Cerebellar cortex (tissue), 1 donor: ENCODE measurements at regions not wholly inside any gene's neighbourhood (a gene's known extent, or its start where the extent isn't known, plus 50 kb on each side); places are given as distances from the start of the nearest gene placed in this dataset.
"Not testable (repeated sequence)": the region's sequence is repeated elsewhere in the genome, so short reads cannot be mapped to it uniquely, and the experiment has no call there.

Source experiments
- DNase-seq: peaks from one replicate; pipeline ENCODE4 v3.0.0-alpha.2; 2015; ENCODE audit warnings: low spot score

DNA sequence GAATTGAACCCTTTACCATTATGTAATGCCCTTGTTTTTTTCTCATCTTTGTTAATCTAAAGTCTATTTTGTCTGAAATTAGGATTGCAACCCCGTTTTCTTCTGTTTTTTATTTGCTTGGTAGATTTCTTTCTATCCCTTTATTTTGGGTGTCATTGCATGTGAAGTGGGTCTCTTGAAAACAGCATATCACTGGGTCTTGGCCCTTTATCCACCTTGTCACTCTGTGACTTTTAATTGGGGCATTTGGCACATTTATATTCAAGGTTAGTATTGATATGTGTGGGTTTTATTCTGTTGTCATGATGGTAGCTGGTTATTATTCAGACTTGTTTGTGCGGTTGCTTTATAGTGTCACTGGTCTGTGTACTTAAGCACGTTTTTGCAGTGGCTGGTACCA is 117.4 kb upstream of the MARCHF11 start:
- no peak for DNase-seq

DNA sequence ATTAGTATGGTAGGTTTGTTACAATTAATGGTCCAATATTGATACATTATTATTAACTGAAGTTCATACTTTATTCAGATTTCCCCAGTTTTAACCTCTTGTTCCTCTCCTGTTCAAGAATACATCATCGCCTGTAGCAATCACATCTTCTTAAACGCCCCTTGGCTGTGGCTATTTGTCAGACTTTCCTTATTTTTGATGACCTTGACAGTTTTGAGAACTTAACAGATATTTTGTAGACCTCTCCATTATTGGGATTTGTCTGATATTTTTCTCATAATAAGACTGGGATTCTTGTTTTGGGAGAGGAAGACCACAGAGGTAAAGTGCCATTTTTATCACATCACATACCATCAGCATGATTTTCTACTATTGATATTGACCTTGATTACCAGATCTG is 112.3 kb upstream of the MARCHF11 start:
- no peak for DNase-seq

GRCh38 chr5:16291474-16291873 is 111.9 kb upstream of the MARCHF11 start:
- no peak for DNase-seq

- no peak for DNase-seq
These were observed 104.2 kb upstream of the MARCHF11 start for GRCh38 chr5:16283791-16284190.

DNA sequence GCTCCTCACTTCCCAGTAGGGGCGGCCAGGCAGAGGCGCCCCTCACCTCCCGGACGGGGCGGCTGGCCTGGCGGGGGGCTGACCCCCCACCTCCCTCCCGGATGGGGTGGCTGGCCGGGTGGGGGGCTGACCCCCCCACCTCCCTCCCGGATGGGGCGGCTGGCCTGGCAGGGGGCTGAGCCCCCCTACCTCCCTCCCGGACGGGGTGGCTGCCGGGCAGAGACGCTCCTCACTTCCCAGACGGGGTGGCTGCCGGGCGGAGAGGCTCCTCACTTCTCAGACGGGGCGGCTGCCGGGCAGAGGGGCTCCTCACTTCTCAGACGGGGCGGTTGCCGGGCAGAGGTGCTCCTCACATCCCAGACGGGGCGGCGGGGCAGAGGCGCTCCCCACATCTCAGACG is 97.3 kb upstream of the MARCHF11 start:
- not testable (repeated sequence) for DNase-seq

DNA sequence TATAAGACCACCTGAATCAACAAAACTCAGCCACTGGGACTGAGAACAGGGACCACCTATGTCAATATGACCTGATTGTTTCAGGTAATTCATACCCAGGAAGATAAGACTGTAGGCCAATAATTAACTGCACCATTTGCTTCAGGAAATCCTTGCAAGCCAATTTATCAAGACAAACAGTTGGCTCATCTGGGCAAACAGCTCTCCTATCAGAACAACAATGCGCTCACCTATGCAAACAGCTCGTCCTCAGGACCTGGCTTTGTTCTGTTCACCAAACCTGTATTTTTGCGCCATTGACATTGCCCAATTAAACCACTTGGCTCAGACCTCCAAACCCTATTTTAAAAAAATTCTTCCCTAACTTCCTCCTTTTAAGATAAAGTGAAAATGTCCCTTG is 92.3 kb upstream of the MARCHF11 start:
- no peak for DNase-seq

- no peak for DNase-seq
These were observed 85.5 kb upstream of the MARCHF11 start for GRCh38 chr5:16265141-16265540.

GRCh38 chr5:16260000-16260399 is 80.4 kb upstream of the MARCHF11 start:
- DNase-seq = no peak

GRCh38 chr5:16253856-16254255 is 74.3 kb upstream of the MARCHF11 start:
- no peak for DNase-seq

- DNase-seq = no peak
These were observed 66.4 kb upstream of the MARCHF11 start for GRCh38 chr5:16245956-16246355.

GRCh38 chr5:16245249-16245648 is 65.7 kb upstream of the MARCHF11 start:
- no peak for DNase-seq

DNA sequence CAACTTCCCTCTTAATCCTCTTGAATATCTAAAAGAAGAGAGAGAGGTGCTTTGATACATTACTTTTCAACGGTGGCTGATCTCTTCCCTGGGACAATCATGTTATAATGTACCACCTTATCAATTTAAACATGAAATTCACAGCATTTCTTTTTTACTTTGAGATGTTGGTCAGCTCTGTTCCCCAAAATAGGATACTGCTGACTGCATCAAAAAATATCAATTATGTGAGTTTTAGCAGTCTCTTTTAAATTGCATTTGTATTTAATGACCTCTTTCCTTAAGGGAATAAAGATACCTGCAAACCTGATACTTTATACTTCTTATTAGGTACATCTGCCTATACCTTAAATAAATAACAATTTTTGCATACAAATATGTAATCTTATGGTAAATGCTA is 58.4 kb upstream of the MARCHF11 start:
- no peak for DNase-seq

DNA sequence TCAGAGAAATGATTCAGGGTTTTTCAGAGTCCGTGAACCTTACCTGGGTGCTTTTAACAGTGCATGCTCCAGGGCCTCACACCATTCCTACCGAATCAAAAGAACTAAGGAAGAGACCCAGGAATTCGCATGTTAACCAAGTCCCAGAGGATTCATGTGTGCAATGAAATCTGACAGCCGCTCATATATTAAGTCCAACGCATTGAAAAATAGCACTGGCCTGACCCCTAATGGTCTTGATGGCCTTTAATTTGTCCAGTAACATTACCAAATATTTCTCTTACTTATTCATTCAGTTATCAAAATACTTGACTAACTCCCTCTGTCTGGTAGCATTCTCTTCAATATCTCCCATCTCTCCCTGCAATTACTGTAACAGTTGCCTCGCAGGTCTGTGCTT is 55.0 kb upstream of the MARCHF11 start:
- DNase-seq = no peak

DNA sequence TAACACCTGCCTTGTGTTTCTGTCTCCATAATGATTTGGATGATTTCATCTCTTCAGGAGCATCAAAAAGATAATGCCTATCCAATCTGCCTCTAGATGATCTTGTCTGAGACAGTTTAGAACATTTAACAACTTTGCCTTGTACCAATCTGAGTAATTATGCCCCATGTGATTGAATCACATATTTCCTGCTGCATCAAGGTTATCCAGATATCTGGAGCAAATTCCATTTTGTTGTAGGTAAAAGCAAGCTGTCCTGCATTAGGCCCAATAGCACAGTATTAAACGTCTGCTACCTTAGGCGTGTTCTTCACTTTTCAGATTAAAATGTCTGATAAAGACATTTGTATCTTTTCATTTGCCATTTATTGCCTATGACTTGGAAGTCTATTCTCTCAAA is 54.1 kb upstream of the MARCHF11 start:
- DNase-seq = no peak

GRCh38 chr5:16229357-16229940 is 49.9 kb upstream of the MARCHF11 start:
- no peak for DNase-seq
